ENCODE measurements at regions not wholly inside any gene's neighbourhood (a gene's known extent, or its start where the extent isn't known, plus 50 kb on each side); places are given as distances from the start of the nearest gene placed in this dataset.

GRCh38 chrX:39985551-39985950 is 112.2 kb downstream of the BCOR start:
- H3K4me1 ChIP-seq = peaks cover 7% of the 10 kb centered on the region; the same call in 1 of the 2 replicates

DNA sequence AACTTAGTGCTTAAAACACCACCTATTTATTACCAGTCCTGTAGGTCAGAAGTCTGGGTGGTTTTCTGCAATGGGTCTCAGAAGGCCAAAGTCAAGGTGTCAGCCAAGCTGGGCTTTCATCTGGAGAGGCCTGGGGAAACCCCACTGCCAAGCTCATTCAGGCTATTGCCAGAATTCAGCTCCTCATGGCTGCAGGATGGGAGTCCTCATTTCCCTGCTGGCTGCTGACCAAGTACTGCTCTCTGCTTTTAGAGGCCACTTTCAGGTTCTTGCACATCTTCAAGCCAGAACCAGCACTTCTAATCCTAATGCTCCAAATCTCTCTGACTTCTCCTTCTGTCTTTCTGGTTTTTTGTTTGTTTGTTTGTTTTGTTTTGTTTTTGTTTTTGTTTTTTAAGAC is 109.3 kb downstream of the BCOR start:
- no peaks in the 10 kb centered on the region for H3K9me3 ChIP-seq
- H3K4me1 Mint-ChIP-seq (ENCODE audit: low read depth, unreplicated experiment) = peaks cover 14% of the 10 kb centered on the region
- no peaks in the 10 kb centered on the region for H3K36me3 ChIP-seq (ENCODE audit: control insufficient read depth, insufficient read depth, low read length)
- H3K4me3 ChIP-seq (ENCODE audit: low read depth, low read length) = no peak overlapping the region
- intact Hi-C loops (cut with micrococcal nuclease; ENCODE audit: unreplicated experiment) = no loop called here
- no peaks in the 10 kb centered on the region for H3K27me3 Mint-ChIP-seq (ENCODE audit: insufficient read depth, unreplicated experiment)
- no peak overlapping the region for H3K27ac Mint-ChIP-seq (ENCODE audit: unreplicated experiment)
- TF ChIP-seq, protein P1, sequence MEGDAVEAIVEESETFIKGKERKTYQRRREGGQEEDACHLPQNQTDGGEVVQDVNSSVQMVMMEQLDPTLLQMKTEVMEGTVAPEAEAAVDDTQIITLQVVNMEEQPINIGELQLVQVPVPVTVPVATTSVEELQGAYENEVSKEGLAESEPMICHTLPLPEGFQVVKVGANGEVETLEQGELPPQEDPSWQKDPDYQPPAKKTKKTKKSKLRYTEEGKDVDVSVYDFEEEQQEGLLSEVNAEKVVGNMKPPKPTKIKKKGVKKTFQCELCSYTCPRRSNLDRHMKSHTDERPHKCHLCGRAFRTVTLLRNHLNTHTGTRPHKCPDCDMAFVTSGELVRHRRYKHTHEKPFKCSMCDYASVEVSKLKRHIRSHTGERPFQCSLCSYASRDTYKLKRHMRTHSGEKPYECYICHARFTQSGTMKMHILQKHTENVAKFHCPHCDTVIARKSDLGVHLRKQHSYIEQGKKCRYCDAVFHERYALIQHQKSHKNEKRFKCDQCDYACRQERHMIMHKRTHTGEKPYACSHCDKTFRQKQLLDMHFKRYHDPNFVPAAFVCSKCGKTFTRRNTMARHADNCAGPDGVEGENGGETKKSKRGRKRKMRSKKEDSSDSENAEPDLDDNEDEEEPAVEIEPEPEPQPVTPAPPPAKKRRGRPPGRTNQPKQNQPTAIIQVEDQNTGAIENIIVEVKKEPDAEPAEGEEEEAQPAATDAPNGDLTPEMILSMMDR (IDR thresholded peaks at IDR 0.05; ENCODE audit: insufficient read depth in 1 of 2, low read depth in 1 of 2, low read length in 1 of 2, severe bottlenecking in 1 of 2, unreplicated experiment in 1 of 2) = no peak
- no peaks in the 10 kb centered on the region for H3K9me3 Mint-ChIP-seq (ENCODE audit: unreplicated experiment)
- H3K4me1 ChIP-seq = peaks cover 7% of the 10 kb centered on the region; the same call in 1 of the 2 replicates
- no peaks in the 10 kb centered on the region for H3K27me3 ChIP-seq (replicated peaks; ENCODE audit: control insufficient read depth, insufficient read depth, low read length)
- DNase-seq = no peak
- peaks cover 6% of the 10 kb centered on the region for H3K36me3 Mint-ChIP-seq (ENCODE audit: insufficient read depth, unreplicated experiment)
- POLR2A ChIA-PET = no interaction called here
- CTCF ChIA-PET = no interaction called here
- no peak overlapping the region for H3K4me3 Mint-ChIP-seq (ENCODE audit: unreplicated experiment)
- no TSS peak for BruUV-seq (replicated peaks)

More at GRCh38 chrX:39985551-39985950, 112.2 kb downstream of the BCOR start:
- no peak for DNase-seq
- Histone ChIP-seq H3K4me3 (ENCODE audit: low read depth, low read length) (no peak overlapping the region), H3K9me3 (no peaks in the 10 kb centered on the region), H3K27me3 (replicated peaks; ENCODE audit: control insufficient read depth, insufficient read depth, low read length) (no peaks in the 10 kb centered on the region), H3K36me3 (ENCODE audit: control insufficient read depth, insufficient read depth, low read length) (no peaks in the 10 kb centered on the region)
- no peak overlapping the region for H3K27ac Mint-ChIP-seq (ENCODE audit: unreplicated experiment)
- POLR2A ChIA-PET = no interaction called here
- peaks cover 6% of the 10 kb centered on the region for H3K36me3 Mint-ChIP-seq (ENCODE audit: insufficient read depth, unreplicated experiment)
- H3K4me1 Mint-ChIP-seq (ENCODE audit: low read depth, unreplicated experiment) = no peaks in the 10 kb centered on the region
- TF ChIP-seq, protein P1 (IDR thresholded peaks at IDR 0.05; ENCODE audit: insufficient read depth in 1 of 2, low read depth in 1 of 2, low read length in 1 of 2, severe bottlenecking in 1 of 2, unreplicated experiment in 1 of 2) = no peak
- H3K27me3 Mint-ChIP-seq (ENCODE audit: insufficient read depth, unreplicated experiment) = no peaks in the 10 kb centered on the region
- H3K9me3 Mint-ChIP-seq (ENCODE audit: unreplicated experiment) = no peaks in the 10 kb centered on the region
- intact Hi-C loops (cut with micrococcal nuclease; ENCODE audit: unreplicated experiment) = no loop called here
- H3K4me3 Mint-ChIP-seq (ENCODE audit: unreplicated experiment) = no peak overlapping the region
- BruUV-seq (replicated peaks) = no TSS peak
- CTCF ChIA-PET = no interaction called here

- TF ChIP-seq, protein P1 (IDR thresholded peaks at IDR 0.05; ENCODE audit: insufficient read depth in 1 of 2, low read depth in 1 of 2, low read length in 1 of 2, severe bottlenecking in 1 of 2, unreplicated experiment in 1 of 2) = no peak
- H3K27me3 ChIP-seq (replicated peaks; ENCODE audit: control insufficient read depth, insufficient read depth, low read length) = no peaks in the 10 kb centered on the region
- H3K9me3 Mint-ChIP-seq (ENCODE audit: unreplicated experiment) = no peaks in the 10 kb centered on the region
- H3K27me3 Mint-ChIP-seq (ENCODE audit: insufficient read depth, unreplicated experiment) = no peaks in the 10 kb centered on the region
- POLR2A ChIA-PET = no interaction called here
- no peak overlapping the region for H3K27ac Mint-ChIP-seq (ENCODE audit: unreplicated experiment)
- intact Hi-C loops (cut with micrococcal nuclease; ENCODE audit: unreplicated experiment) = no loop called here
- H3K4me3 Mint-ChIP-seq (ENCODE audit: unreplicated experiment) = no peak overlapping the region
- no peaks in the 10 kb centered on the region for H3K36me3 ChIP-seq (ENCODE audit: control insufficient read depth, insufficient read depth, low read length)
- H3K9me3 ChIP-seq = no peaks in the 10 kb centered on the region
- BruUV-seq (replicated peaks) = no TSS peak
- H3K36me3 Mint-ChIP-seq (ENCODE audit: insufficient read depth, unreplicated experiment) = peaks cover 6% of the 10 kb centered on the region
- H3K4me1 Mint-ChIP-seq (ENCODE audit: low read depth, unreplicated experiment) = peaks cover 14% of the 10 kb centered on the region
- CTCF ChIA-PET = no interaction called here
- H3K4me1 ChIP-seq = no peaks in the 10 kb centered on the region
- no peak overlapping the region for H3K4me3 ChIP-seq (ENCODE audit: low read depth, low read length)
- no peak for DNase-seq
These were observed 107.4 kb downstream of the BCOR start for GRCh38 chrX:39990388-39990787.

All from Caco-2 (cell line).